Loucy (cell line): ENCODE measurements at regions not wholly inside any gene's neighbourhood (a gene's known extent, or its start where the extent isn't known, plus 50 kb on each side); places are given as distances from the start of the nearest gene placed in this dataset.

Experiments
- H2AFZ ChIP-seq: fragments of 200-600 bp; sonication (generic); 2 replicates; pipeline ENCODE4 v1.6.0; 2016; ENCODE audit warnings: antibody characterized with exemption, mild to moderate bottlenecking, low read length, moderate library complexity
- H3F3A ChIP-seq: fragments of 200-600 bp; 2 replicates; pipeline ENCODE4 v1.6.0; 2016; ENCODE audit warnings: antibody characterized with exemption, low read depth, mild to moderate bottlenecking
- H3K27me3 ChIP-seq: fragments of 200-600 bp; sonication (generic); 2 replicates; pipeline ENCODE4 v1.6.1; 2014; ENCODE audit warnings: low read length, mild to moderate bottlenecking; ENCODE audit not compliant: insufficient read depth, poor library complexity, severe bottlenecking
- H3K36me3 ChIP-seq: fragments of 200-600 bp; sonication (generic); 2 replicates; pipeline ENCODE4 v1.6.1; 2016; ENCODE audit warnings: low read length; ENCODE audit not compliant: insufficient read depth
- H3K4me1 ChIP-seq: fragments of 200-600 bp; sonication (generic); 2 replicates; pipeline ENCODE4 v1.5.1; 2014; ENCODE audit warnings: low read length, mild to moderate bottlenecking; ENCODE audit not compliant: insufficient read depth, poor library complexity, severe bottlenecking
- H3K4me2 ChIP-seq: fragments of 200-600 bp; sonication (generic); 2 replicates; pipeline ENCODE4 v1.6.0; 2014; ENCODE audit warnings: antibody characterized with exemption, low read length, low read depth, mild to moderate bottlenecking; ENCODE audit not compliant: poor library complexity, severe bottlenecking
- H3K4me3 ChIP-seq: fragments of 200-600 bp; sonication (generic); 2 replicates; pipeline ENCODE4 v1.5.1; 2014; ENCODE audit warnings: low read length, mild to moderate bottlenecking, mixed read lengths; ENCODE audit not compliant: poor library complexity, severe bottlenecking
- H3K79me2 ChIP-seq: fragments of 200-600 bp; sonication (generic); 2 replicates; pipeline ENCODE4 v1.6.1; 2014; ENCODE audit warnings: low read length; ENCODE audit not compliant: insufficient read depth
- H3K9ac ChIP-seq: fragments of 200-600 bp; sonication (generic); 2 replicates; pipeline ENCODE4 v1.6.0; 2014; ENCODE audit warnings: mild to moderate bottlenecking, low read depth, low read length, moderate library complexity; ENCODE audit not compliant: poor library complexity, severe bottlenecking
- H3K9me2 ChIP-seq: fragments of 200-600 bp; sonication (generic); replicated peaks from 2 replicates; pipeline ENCODE4 v1.6.1; 2016; ENCODE audit warnings: low read depth, low read length, mixed read lengths
- H3K9me3 ChIP-seq: fragments of 200-600 bp; sonication (generic); 2 replicates; pipeline ENCODE4 v1.6.1; 2014; ENCODE audit warnings: mild to moderate bottlenecking, antibody characterized with exemption, low read length, low read depth; ENCODE audit not compliant: insufficient read depth
- H4K20me1 ChIP-seq: fragments of 200-600 bp; sonication (generic); 2 replicates; pipeline ENCODE4 v1.6.0; 2014; ENCODE audit warnings: antibody characterized with exemption, low read length, mild to moderate bottlenecking; ENCODE audit not compliant: insufficient read depth, poor library complexity, severe bottlenecking
- EZH2phosphoT487 ChIP-seq: fragments of 200-600 bp; IDR thresholded peaks from 2 replicates; pipeline ENCODE4 v1.6.1; 2018; ENCODE audit warnings: antibody characterized with exemption, mild to moderate bottlenecking, moderate library complexity, borderline replicate concordance
- TF ChIP-seq, protein P1 (sequence below): fragments of 200-600 bp; sonication (generic); conservative IDR thresholded peaks from 2 replicates; pipeline ENCODE4 v1.5.1; 2014; ENCODE audit warnings: mild to moderate bottlenecking, antibody characterized with exemption, low read length

- H2AFZ ChIP-seq = no peak overlapping the region
- H3K4me1 ChIP-seq = no peaks in the 10 kb centered on the region
- H3K27me3 ChIP-seq = no peaks in the 10 kb centered on the region
- no peaks in the 10 kb centered on the region for H3K9me2 ChIP-seq
- no peaks in the 10 kb centered on the region for H3K9me3 ChIP-seq
- no peak overlapping the region for H3K4me2 ChIP-seq
- H3K36me3 ChIP-seq = no peaks in the 10 kb centered on the region
- H3K79me2 ChIP-seq = no peaks in the 10 kb centered on the region
- H3K9ac ChIP-seq = no peak overlapping the region
- no peaks in the 10 kb centered on the region for H4K20me1 ChIP-seq
- H3F3A ChIP-seq = no peaks in the 10 kb centered on the region
- no peak overlapping the region for H3K4me3 ChIP-seq
- no peak for TF ChIP-seq EZH2phosphoT487
- TF ChIP-seq, protein P1, sequence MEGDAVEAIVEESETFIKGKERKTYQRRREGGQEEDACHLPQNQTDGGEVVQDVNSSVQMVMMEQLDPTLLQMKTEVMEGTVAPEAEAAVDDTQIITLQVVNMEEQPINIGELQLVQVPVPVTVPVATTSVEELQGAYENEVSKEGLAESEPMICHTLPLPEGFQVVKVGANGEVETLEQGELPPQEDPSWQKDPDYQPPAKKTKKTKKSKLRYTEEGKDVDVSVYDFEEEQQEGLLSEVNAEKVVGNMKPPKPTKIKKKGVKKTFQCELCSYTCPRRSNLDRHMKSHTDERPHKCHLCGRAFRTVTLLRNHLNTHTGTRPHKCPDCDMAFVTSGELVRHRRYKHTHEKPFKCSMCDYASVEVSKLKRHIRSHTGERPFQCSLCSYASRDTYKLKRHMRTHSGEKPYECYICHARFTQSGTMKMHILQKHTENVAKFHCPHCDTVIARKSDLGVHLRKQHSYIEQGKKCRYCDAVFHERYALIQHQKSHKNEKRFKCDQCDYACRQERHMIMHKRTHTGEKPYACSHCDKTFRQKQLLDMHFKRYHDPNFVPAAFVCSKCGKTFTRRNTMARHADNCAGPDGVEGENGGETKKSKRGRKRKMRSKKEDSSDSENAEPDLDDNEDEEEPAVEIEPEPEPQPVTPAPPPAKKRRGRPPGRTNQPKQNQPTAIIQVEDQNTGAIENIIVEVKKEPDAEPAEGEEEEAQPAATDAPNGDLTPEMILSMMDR = no peak
Observed at GRCh38 chr14:84555493-84555892, 974.5 kb upstream of the FLRT2 start.

DNA sequence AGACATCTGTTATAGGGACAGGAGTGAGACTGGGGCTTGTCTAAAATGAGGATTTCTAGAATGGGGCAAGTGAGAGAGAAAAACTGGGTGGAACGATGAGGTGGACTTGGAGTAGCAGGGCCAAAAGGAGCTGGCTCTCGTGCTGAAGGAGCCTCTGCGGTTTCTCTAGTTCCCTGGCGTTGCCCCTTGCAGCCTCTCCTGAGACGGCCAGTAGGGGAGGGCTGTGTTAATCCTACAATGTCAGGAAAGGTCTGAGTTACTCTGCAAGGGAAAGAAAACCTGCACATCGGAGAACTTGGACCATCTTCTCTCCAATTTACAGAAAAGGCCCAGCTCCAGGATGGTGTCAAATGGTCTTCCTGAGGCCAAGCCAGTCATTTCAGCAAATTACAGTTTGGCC lies 963.8 kb upstream of the FLRT2 start:
- no peaks in the 10 kb centered on the region for H3K36me3 ChIP-seq
- no peaks in the 10 kb centered on the region for H3F3A ChIP-seq
- no peaks in the 10 kb centered on the region for H3K4me1 ChIP-seq
- no peak for TF ChIP-seq EZH2phosphoT487
- TF ChIP-seq, protein P1 = no peak
- H4K20me1 ChIP-seq = no peaks in the 10 kb centered on the region
- no peaks in the 10 kb centered on the region for H3K9me3 ChIP-seq
- no peaks in the 10 kb centered on the region for H3K79me2 ChIP-seq
- no peak overlapping the region for H3K4me3 ChIP-seq
- H3K4me2 ChIP-seq = no peak overlapping the region
- H2AFZ ChIP-seq = no peak overlapping the region
- H3K9me2 ChIP-seq = no peaks in the 10 kb centered on the region
- no peak overlapping the region for H3K9ac ChIP-seq
- no peaks in the 10 kb centered on the region for H3K27me3 ChIP-seq

- Histone ChIP-seq H3K9me2 (no peaks in the 10 kb centered on the region), H3K27me3 (no peaks in the 10 kb centered on the region), H3K79me2 (no peaks in the 10 kb centered on the region), H3K9me3 (no peaks in the 10 kb centered on the region), H3K9ac (no peak overlapping the region), H4K20me1 (no peaks in the 10 kb centered on the region), H3K4me3 (no peak overlapping the region), H3K4me1 (no peaks in the 10 kb centered on the region), H3F3A (no peaks in the 10 kb centered on the region), H3K36me3 (no peaks in the 10 kb centered on the region), H2AFZ (no peak overlapping the region), H3K4me2 (no peak overlapping the region)
- no peak for TF ChIP-seq EZH2phosphoT487
- TF ChIP-seq, protein P1 = no peak
Observed at GRCh38 chr14:84575681-84576080, 954.3 kb upstream of the FLRT2 start.
